HG03442 (cell line): ENCODE measurements at regions not wholly inside any gene's neighbourhood (a gene's known extent, or its start where the extent isn't known, plus 50 kb on each side); places are given as distances from the start of the nearest gene placed in this dataset.
A peak's percentile ranks its signal among the peaks of the same experiment; 100 is the strongest.
"Not testable (repeated sequence)": the region's sequence is repeated elsewhere in the genome, so short reads cannot be mapped to it uniquely, and the experiment has no call there.

Experiments
- ATAC-seq: cut with Tn5 transposase; IDR thresholded peaks from one replicate; pipeline ENCODE4 v1.9.1; 2021; ENCODE audit warnings: mild to moderate bottlenecking, moderate library complexity; ENCODE audit not compliant: unreplicated experiment

DNA sequence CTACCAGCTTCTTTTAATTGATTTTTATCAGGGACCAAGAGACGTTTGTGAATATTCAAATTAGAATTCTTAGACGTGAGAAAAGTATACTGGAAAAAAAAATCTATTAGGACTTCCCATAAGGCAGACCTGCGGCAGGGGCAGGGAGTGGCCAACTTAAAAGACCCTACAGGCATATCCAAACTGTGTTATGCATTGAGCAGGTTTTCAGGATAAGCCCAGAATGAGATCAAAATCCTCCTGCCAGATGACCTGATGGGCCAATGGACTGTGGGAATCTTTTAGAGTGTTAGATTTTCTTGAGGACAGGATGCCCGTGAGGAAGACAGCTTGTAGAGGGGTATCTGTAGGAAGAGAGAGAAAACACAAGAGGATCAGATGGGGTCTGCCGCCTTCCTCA, 391.5 kb downstream of the CD83 start:
- no peak for ATAC-seq

DNA sequence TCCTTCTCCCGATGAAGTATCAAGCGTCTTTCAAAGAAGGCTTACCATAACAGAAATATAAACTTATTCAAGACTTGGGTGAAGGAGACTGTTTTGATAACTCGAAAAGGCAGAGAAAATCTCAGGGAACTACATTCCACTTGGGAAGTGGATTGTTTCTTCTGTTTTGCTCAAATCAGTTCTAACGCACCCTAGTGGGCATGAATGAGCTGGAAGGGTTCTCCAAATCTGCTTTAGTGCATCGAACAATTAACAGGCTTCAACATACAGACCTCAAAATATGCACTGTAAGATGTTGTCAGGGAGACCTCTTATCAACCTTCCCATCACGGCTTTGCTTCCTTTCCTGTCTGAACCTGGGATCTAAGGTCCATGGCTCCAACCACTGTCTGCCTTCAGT, 392.5 kb downstream of the CD83 start:
- ATAC-seq = no peak

DNA sequence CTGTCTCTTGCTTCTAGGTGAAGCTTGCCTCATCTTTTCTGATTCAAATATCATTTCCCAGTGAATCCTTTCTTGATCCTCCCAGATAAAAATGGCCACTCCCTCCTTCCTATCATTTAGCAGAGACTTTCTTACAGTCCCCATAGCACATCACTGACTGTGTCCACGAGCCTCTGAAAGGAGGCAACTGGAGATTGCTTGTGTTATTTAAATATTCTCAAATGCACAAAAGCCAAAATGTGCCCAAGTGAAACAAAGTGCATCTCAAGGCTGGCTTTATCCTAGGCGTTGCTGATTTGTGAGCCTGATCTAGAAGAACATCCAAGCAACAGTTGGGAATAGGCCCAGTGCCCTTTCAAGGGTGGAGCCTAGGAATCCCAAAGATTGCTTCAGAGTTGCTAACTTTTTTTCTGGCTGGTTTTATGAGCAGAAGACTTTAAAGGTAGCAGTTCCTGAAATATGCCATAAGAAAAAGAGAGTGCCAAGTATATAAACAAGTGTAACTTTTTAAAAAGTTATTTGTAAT, 393.6 kb downstream of the CD83 start:
- no peak for ATAC-seq

- no peak for ATAC-seq
Measured at GRCh38 chr6:14512246-14512645, 394.7 kb downstream of the CD83 start.

DNA sequence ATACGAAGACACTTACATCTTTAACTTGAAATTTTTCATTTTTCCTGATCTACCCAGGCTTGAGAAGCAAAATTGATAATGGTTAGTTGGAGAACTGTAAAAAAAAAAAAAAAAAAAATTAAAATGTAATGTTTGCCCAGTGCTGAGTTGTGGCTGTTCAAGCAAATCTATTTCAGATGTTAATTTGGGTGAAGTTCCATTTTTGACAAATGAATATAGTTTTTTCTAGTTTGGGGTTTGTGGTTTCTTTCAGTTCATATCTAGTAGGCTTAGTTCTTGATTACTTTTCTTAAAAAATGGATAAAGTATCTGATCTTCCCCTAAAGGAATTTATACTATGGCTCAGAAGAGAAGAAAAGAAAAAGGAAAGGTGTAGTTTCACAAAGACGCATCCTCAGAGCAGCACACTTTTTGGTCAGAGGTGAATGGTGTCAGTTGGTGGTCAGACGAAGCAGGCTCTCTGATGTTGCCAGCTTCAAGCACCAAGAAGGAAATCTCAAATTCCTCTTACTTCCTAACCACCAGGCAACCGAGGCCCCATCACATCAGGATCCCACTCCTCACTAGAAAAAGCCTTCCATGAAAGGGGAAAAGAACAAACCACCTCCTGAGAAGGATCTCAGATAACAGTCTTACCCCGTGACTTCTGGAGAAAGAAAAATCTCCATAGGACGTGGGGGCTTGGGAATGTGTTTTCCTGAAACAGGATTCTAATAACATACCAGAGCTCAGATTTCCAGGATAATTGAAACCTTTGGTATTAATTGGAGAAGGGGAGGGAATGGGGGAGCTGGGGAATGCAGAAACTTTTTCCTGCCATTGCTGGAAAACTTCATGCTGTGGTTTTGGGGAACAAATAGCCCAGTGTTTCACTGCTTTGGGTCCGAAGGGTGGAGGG, 396.2 kb downstream of the CD83 start:
- ATAC-seq = no peak

- no peak for ATAC-seq
Measured at GRCh38 chr6:14516956-14517355, 399.4 kb downstream of the CD83 start.

DNA sequence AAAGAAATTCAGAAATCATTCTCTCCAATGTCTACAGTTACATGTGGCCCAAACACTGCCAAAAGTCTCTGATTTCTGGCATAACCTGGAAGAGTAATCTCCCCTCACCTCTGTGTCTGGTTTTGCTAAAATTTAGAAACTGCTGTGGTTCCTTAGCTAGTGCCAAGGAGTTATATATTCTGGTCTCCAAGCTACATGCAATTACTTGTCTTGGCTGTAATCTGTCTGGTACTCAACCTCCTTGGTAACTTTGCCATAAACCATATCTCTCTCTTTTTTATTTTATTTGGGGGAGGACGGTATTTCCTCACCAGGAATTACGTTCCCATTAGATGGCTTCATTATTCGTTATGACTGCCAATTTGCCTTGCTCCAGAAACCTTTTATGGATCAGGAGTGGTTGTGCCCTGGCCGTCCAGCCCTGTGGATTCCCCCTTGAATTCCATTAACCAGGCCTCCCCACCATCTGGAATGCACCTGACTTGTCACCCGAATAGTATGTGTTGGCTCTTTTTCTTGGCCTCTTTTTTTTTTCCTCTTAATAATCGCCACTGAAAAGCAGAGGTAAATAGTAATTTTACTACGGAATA, 400.0 kb downstream of the CD83 start:
- ATAC-seq = no peak

DNA sequence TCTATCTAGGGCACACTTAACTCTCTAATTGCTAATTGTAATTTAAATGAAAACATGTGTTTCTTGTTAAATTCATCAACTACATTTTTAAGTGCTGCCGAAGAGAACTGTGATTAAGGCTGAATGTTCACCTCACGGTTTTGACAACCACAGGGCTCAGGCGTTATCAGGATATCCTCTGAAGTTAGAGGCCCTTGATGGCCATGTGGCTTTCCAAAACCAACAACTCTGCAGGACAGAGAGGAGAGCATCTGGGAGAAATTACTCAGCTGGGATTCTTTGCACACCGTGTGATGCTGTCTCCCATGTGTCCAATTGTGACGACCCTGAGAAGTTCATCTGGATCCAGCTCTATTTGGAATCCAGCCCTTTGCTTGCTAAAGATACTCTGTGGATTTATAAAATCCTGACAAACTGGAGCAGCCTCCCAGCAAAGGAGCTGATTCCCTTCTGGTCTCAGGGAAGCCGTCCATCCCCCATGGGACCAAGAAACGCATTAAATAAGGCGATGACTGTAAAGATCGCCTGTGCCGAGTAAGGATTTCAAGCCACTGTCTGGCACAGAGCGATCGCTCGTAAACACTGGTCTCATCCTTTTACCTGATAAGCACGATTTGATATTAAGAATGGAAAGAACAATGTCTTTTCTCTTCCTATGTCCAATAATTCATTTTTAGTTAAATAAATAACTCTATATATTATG, 401.1 kb downstream of the CD83 start:
- no peak for ATAC-seq

- ATAC-seq = no peak
Measured at GRCh38 chr6:14520029-14520428, 402.5 kb downstream of the CD83 start.

- ATAC-seq = no peak
Measured at GRCh38 chr6:14520536-14520935, 403.0 kb downstream of the CD83 start.

DNA sequence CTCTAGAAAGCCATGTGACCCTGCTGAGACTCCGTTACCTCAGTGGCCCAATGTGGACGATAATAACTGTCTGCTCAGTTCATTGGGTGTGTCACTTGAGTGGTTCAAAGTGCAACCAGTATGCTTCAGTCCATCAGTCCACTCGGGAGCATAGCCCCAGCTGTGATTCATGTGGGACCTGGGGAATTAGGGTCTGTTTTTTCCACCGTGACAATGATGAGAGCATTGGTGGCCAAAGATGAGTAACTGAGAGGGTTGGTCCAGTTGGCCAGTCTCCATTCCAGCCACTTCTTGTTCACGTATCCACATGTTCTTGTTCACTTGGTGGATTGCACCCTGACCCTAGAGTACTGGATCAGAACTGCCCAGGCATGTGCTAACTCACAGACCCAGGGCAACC, 403.6 kb downstream of the CD83 start:
- ATAC-seq = no peak

GRCh38 chr6:14521861-14522260, 404.3 kb downstream of the CD83 start:
- not testable (repeated sequence) for ATAC-seq

GRCh38 chr6:14524319-14524718, 406.7 kb downstream of the CD83 start:
- ATAC-seq = no peak

- ATAC-seq = no peak
Measured at GRCh38 chr6:14530385-14530784, 412.8 kb downstream of the CD83 start.

- ATAC-seq = no peak
Measured at GRCh38 chr6:14533446-14533845, 415.9 kb downstream of the CD83 start.

- no peak for ATAC-seq
Measured at GRCh38 chr6:14537030-14537429, 419.5 kb downstream of the CD83 start.

DNA sequence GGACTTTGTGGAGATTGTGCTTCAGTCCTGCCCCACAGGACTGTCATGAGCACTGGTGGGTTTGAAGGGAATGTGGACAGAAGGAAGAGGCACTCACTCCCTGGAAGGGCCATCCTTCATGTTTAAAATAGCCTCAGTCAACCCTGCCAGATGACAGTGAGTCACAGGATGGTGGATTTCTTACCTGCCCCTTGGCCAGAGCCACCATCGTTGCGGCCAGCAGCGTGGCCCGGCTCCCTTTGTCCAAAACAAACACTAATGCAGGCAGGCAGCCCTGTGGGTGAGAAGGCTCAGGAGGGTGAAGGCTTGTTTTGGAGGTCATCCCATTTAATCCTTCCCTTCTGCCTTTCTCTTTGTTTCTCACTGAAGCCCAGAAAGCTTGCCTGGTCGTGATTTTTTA, 422.7 kb downstream of the CD83 start:
- ATAC-seq = no peak

GRCh38 chr6:14540810-14541540, 423.4 kb downstream of the CD83 start:
- no peak for ATAC-seq

GRCh38 chr6:14542670-14543366, 425.2 kb downstream of the CD83 start:
- ATAC-seq = peak; percentile 93

DNA sequence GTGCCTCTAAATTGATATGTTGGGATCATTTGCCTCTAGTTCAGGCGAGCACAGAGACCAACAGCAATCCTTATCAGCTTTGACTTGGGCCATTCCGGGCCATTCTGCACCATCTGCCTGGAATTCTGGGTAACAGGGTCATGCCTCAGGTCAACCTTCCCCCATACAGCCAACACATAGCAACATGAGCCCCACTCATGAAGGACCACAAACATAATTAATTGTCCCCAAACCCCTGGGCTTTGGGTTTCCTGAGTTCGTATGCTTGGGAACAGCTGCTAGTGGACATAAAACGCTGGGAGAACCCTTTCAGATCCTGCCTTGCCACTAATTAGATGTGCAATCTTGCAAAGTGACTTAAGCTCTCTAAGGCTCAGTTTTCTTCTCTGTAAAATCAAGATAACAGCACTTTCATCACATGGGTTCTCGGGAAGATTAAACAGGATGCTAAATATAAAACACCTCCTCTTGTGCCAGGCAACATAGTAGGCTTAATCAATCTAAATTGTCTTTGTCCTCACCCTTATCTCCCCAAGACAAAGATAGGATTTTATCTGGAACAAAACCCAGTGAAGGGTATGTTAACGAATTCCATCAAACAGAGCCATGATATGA, 426.5 kb downstream of the CD83 start:
- no peak for ATAC-seq
